Upper lobe of left lung (tissue), 6 donors: ENCODE measurements at regions not wholly inside any gene's neighbourhood (a gene's known extent, or its start where the extent isn't known, plus 50 kb on each side); places are given as distances from the start of the nearest gene placed in this dataset.

Experiments used
- ATAC-seq, 2 donors: fragments of 200-7000 bp; cut with Tn5 transposase; one replicate each; pipeline ENCODE4 v1.9.1; 2022; ENCODE audit warnings: mild to moderate bottlenecking in 2 of 2, moderate library complexity in 2 of 2; ENCODE audit not compliant: low FRiP score in 2 of 2
- DNase-seq, 2 donors: peaks; one replicate each; pipeline ENCODE4 v3.0.0-alpha.2; 2019 to 2020
- H3K27ac ChIP-seq, 4 donors: fragments of 200-600 bp; sonication (generic); one replicate each; pipeline ENCODE4 v1.5.1; 2016 to 2019
- H3K27me3 ChIP-seq, 4 donors: fragments of 200-600 bp; sonication (generic); one replicate each; pipeline ENCODE4 v1.5.1; 2017 to 2019
- H3K36me3 ChIP-seq, 4 donors: fragments of 200-600 bp; sonication (generic); one replicate each; pipeline ENCODE4 v1.5.1; 2016 to 2019
- H3K4me1 ChIP-seq, 4 donors: fragments of 200-600 bp; sonication (generic); one replicate each; pipeline ENCODE4 v1.5.1; 2018 to 2019
- H3K4me3 ChIP-seq, 4 donors: fragments of 200-600 bp; sonication (generic); one replicate each; pipeline ENCODE4 v1.5.1; 2017 to 2019; ENCODE audit warnings: mild to moderate bottlenecking in 2 of 4, moderate library complexity in 1 of 4
- H3K9me3 ChIP-seq, 4 donors: fragments of 200-600 bp; sonication (generic); one replicate each; pipeline ENCODE4 v1.5.1; 2018 to 2019
- EP300 ChIP-seq, 4 donors: sonication (generic); formaldehyde crosslinking; IDR thresholded peaks; one replicate each; pipeline ENCODE4 v1.5.1; 2017; ENCODE audit warnings: antibody characterized with exemption in 4 of 4, control low read depth in 2 of 4
- POLR2A ChIP-seq, 4 donors: fragments of 450-650 bp; IDR thresholded peaks; one replicate each; pipeline ENCODE4 v1.5.1; 2016 to 2017; ENCODE audit warnings: antibody characterized with exemption in 4 of 4, mild to moderate bottlenecking in 2 of 4
- POLR2AphosphoS5 ChIP-seq, 2 donors: sonication (generic); formaldehyde crosslinking; IDR thresholded peaks; one replicate each; pipeline ENCODE4 v1.5.1; 2017; ENCODE audit warnings: antibody characterized with exemption in 2 of 2
- WGBS, 2 donors: methylation state at CpG; one replicate each; pipeline ENCODE4 v1.1.5; 2017 to 2018; 5-methylcytosine and 5-hydroxymethylcytosine counted together
- TF ChIP-seq, protein P1 (sequence below), 6 experiments: fragments of 450-650 bp in 4 of 6; fragments of 200-600 bp in 2 of 6; sonication (generic) in 2 of 6; IDR thresholded peaks; one replicate each; pipeline ENCODE4 v1.5.1; 2016 to 2019; ENCODE audit warnings: antibody characterized with exemption in 6 of 6
- donor health status: DM: no; HTN: no; CAD: no; lungs with moderate emphysema.
- donor health status: DM: no; HTN: yes; CAD: no; lungs with severe emphysema.

DNA sequence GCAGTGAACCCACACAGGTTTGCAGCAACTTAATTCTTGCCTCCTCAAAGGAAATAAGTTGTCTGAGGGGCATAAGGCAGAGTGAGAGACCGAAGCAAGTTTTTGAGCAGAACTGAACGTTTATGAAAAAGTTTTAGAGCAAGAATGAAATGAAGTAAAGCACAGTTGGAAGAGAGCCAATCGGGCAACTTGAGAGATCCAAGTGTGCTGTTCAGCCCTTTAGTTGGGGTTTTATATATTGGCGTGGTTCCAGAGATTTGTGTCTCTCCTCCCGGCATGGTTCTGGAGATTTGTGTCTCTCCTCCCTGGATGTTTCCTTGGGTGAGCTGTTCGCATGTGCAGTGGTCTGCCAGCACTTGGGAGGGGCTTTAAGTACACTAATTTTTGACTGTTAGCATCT lies 141.4 kb upstream of the DGKB start:
- DNase-seq (no peak), ATAC-seq (no peak)
- WGBS, 2 donors: 49 to 64% methylated on average over 6 of the region's 6 CpGs
- Histone ChIP-seq H3K9me3 (no peaks in the 10 kb centered on the region), H3K36me3 (no peaks in the 10 kb centered on the region), H3K4me1 (no peaks in the 10 kb centered on the region), H3K27me3 (no peaks in the 10 kb centered on the region), H3K27ac (no peak overlapping the region), H3K4me3 (no peak overlapping the region)
- TF ChIP-seq EP300 (IDR thresholded peaks at IDR 0.05): no peak
- no peak for TF ChIP-seq POLR2A (IDR thresholded peaks at IDR 0.05)
- TF ChIP-seq, protein P1, sequence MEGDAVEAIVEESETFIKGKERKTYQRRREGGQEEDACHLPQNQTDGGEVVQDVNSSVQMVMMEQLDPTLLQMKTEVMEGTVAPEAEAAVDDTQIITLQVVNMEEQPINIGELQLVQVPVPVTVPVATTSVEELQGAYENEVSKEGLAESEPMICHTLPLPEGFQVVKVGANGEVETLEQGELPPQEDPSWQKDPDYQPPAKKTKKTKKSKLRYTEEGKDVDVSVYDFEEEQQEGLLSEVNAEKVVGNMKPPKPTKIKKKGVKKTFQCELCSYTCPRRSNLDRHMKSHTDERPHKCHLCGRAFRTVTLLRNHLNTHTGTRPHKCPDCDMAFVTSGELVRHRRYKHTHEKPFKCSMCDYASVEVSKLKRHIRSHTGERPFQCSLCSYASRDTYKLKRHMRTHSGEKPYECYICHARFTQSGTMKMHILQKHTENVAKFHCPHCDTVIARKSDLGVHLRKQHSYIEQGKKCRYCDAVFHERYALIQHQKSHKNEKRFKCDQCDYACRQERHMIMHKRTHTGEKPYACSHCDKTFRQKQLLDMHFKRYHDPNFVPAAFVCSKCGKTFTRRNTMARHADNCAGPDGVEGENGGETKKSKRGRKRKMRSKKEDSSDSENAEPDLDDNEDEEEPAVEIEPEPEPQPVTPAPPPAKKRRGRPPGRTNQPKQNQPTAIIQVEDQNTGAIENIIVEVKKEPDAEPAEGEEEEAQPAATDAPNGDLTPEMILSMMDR (IDR thresholded peaks at IDR 0.05): no peak
- no peak for TF ChIP-seq POLR2AphosphoS5 (IDR thresholded peaks at IDR 0.05)

DNA sequence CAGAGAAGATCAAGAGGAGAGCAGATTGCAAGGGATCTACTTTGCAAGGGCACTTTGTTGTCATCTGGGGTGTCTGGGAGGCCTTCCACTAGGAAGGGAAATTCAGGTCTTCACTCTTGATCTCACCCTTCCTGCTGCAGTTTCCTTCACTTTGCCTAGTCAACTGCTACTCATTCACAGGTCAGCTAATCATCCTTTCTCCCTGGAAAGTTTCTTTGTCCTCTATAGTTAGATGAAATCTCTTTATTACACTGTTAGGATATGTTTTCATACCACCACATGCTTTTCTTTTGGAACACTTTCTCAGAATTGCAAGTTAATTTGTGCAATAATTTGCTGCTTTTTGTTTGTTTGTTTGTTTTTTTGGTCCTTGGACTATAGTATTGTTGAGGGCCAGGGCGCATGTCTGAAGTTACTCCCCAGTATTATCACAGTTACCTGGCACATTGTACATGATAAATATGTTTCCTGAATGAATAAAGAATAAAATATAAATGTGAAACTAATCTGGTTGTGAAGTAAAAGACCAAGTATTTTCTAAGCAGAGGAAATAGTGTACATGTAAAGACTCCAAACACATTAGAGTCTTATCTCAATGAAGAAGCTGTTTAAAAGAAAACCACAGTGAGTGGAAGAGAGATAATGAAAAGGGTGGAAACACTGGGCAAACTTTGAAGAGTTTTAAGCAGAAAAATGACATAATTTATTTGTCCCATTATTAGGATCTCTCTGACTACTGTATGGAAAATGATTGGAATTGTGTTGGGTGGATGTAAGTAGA lies 139.9 kb upstream of the DGKB start:
- ATAC-seq (no peak), DNase-seq (no peak)
- TF ChIP-seq POLR2AphosphoS5 (IDR thresholded peaks at IDR 0.05): no peak
- Histone ChIP-seq H3K4me3 (no peak overlapping the region), H3K36me3 (no peaks in the 10 kb centered on the region), H3K27ac (no peak overlapping the region), H3K9me3 (no peaks in the 10 kb centered on the region), H3K4me1 (no peaks in the 10 kb centered on the region), H3K27me3 (no peaks in the 10 kb centered on the region)
- WGBS, 2 donors: 56 to 69% methylated on average over 1 of the region's 1 CpG

DNA sequence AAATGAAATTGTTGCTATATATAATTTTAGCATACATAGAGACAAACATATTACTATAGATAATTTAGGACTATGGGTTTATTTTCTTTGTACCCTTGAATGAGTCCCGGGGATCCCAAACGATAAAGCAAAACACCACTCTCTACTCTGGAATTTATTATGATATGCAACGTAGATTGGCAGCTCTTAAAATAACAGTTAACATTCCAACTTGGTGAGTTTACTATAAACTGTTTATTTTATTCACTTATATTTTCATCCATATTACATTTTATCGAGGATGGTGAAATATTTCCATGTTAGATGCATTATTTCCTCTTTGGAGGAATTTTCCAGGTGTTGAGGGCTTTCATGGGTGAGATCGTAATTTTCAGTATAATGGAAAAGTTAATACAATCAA lies 138.7 kb upstream of the DGKB start:
- no peaks in the 10 kb centered on the region for H3K4me1 ChIP-seq
- H3K36me3 ChIP-seq: no peaks in the 10 kb centered on the region
- H3K9me3 ChIP-seq: no peaks in the 10 kb centered on the region
- no peak overlapping the region for H3K27ac ChIP-seq
- DNase-seq (no peak), ATAC-seq (no peak)
- no peak overlapping the region for H3K4me3 ChIP-seq
- H3K27me3 ChIP-seq: no peaks in the 10 kb centered on the region
- 54 to 63% methylated on average over 5 of the region's 5 CpGs for WGBS, 2 donors
- TF ChIP-seq EP300 (IDR thresholded peaks at IDR 0.05): no peak
- TF ChIP-seq POLR2A (IDR thresholded peaks at IDR 0.05): no peak
- TF ChIP-seq, protein P1 (IDR thresholded peaks at IDR 0.05): no peak
- TF ChIP-seq POLR2AphosphoS5 (IDR thresholded peaks at IDR 0.05): no peak

DNA sequence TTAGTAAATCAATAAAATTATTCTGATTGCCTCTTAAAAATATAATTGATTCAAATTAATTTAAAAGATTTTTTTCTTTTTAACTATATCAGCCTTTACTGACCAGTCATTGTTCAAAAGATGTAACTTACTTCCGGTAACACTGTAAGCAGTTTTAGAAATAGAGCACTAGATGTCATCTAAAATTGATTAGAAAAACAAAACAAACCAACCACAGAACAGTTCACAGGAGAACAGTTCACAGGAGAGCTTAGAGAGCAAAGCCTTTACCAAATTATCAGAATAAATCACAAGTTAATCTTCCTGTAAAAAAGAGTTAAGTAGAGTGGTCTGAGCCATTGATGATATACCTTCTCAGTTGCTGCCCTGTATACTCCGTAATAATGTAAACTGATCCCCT lies 133.3 kb upstream of the DGKB start:
- TF ChIP-seq POLR2AphosphoS5 (IDR thresholded peaks at IDR 0.05) (no peak), POLR2A (IDR thresholded peaks at IDR 0.05) (no peak), EP300 (IDR thresholded peaks at IDR 0.05) (no peak)
- TF ChIP-seq, protein P1 (IDR thresholded peaks at IDR 0.05): no peak
- no peaks in the 10 kb centered on the region for H3K4me1 ChIP-seq
- WGBS, 2 donors: 90 to 92% methylated on average over 2 of the region's 2 CpGs
- no peaks in the 10 kb centered on the region for H3K9me3 ChIP-seq
- H3K36me3 ChIP-seq: no peaks in the 10 kb centered on the region
- DNase-seq: no peak
- ATAC-seq: no peak
- no peak overlapping the region for H3K4me3 ChIP-seq
- no peaks in the 10 kb centered on the region for H3K27me3 ChIP-seq
- no peak overlapping the region for H3K27ac ChIP-seq

DNA sequence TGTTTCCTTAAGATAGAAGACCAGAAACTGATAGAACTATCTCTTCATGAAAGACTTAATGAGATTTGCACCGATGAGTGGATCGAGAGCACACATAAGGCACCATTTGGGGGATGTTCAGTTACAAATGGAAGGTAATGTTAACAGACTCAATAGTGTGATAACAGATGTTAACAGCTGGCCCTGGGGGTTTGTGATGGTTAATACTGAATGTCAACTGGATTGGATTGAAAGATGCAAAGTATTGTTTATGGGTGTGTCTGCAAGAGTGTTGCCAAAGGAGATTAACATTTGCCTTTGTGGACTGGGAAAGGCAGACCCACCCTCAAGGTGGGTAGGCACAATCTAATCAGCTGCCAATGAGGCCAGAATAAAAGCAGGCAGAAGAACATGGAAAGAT lies 130.5 kb upstream of the DGKB start:
- H3K4me3 ChIP-seq: no peak overlapping the region
- WGBS, 2 donors: 79 to 93% methylated on average over 2 of the region's 2 CpGs
- no peak for ATAC-seq
- H3K9me3 ChIP-seq: no peaks in the 10 kb centered on the region
- H3K27me3 ChIP-seq: no peaks in the 10 kb centered on the region
- H3K4me1 ChIP-seq: no peaks in the 10 kb centered on the region
- TF ChIP-seq EP300 (IDR thresholded peaks at IDR 0.05) (no peak), POLR2AphosphoS5 (IDR thresholded peaks at IDR 0.05) (no peak), POLR2A (IDR thresholded peaks at IDR 0.05) (no peak)
- TF ChIP-seq, protein P1 (IDR thresholded peaks at IDR 0.05): no peak
- no peak overlapping the region for H3K27ac ChIP-seq
- DNase-seq: no peak
- H3K36me3 ChIP-seq: no peaks in the 10 kb centered on the region
